Activated naive CD4-positive, alpha-beta T cell treated with anti-CD3 and anti-CD28 coated beads, Interleukin-2, amount 10 ng/mL, durations not matched to agents 7 days and 5 days (primary cell): ENCODE measurements at regions not wholly inside any gene's neighbourhood (a gene's known extent, or its start where the extent isn't known, plus 50 kb on each side); places are given as distances from the start of the nearest gene placed in this dataset.

Experiments
- CTCF ChIA-PET: fragments of 350-600 bp; sonication (Branson Sonifier 250); formaldehyde crosslinking; loops from one replicate; lab custom pipeline; 2021; ENCODE audit warnings: antibody characterized with exemption; lab: Charles Lee
- DNase-seq: peaks from one replicate; pipeline ENCODE4 v3.0.0-alpha.2; 2020
- H3K27ac Mint-ChIP-seq: one replicate; pipeline ENCODE4 v1.8.0; 2021; ENCODE audit warnings: mild to moderate bottlenecking, moderate library complexity, mixed read lengths
- H3K27me3 Mint-ChIP-seq: one replicate; pipeline ENCODE4 v1.8.0; 2021; ENCODE audit warnings: mild to moderate bottlenecking, mixed read lengths
- H3K36me3 Mint-ChIP-seq: one replicate; pipeline ENCODE4 v1.8.0; 2021; ENCODE audit warnings: mixed read lengths
- H3K4me1 Mint-ChIP-seq: one replicate; pipeline ENCODE4 v1.8.0; 2021; ENCODE audit warnings: mixed read lengths
- H3K4me3 Mint-ChIP-seq: one replicate; pipeline ENCODE4 v1.8.0; 2021; ENCODE audit warnings: mild to moderate bottlenecking, moderate library complexity, mixed read lengths
- H3K9me3 Mint-ChIP-seq: one replicate; pipeline ENCODE4 v1.8.0; 2021; ENCODE audit warnings: mixed read lengths

DNA sequence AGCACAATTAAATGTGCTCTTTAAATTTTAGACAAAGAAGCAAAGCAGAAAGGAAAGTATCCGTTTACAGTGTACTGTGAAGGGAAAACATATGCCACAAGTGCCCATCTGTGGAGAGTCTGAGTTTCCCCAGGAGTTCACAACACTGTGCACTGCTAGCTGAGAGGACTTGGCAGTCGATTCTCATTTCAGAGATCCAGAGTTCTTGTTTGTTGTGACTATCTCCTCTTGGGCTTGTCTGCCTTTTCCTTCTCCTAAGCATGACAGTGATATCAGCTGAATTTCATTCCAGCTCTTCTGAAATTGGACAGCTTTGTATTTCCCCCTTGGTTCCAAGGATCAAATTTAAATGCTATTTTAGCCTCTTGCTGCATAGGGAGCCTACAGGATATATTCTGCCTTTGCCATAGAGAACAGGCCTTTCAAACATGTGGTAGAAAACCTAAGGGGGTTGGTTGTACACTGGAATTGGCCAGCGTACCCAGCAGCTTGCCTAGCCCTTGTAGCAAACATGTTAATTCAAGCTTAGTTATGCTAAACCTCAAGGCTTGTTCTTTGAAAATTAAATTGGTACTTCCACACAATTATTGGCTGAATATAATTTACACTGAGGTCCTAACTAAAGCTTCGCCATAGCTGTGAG lies 259.2 kb upstream of the NOVA1 start:
- no peaks in the 10 kb centered on the region for H3K27me3 Mint-ChIP-seq
- H3K9me3 Mint-ChIP-seq: peaks cover 16% of the 10 kb centered on the region
- CTCF ChIA-PET: no interaction called here

GRCh38 chr14:26859483-26859882 lies 261.6 kb upstream of the NOVA1 start:
- no peak for DNase-seq
- Mint-ChIP-seq H3K27ac (no peak overlapping the region), H3K4me3 (no peak overlapping the region), H3K9me3 (peaks cover 10% of the 10 kb centered on the region), H3K27me3 (no peaks in the 10 kb centered on the region), H3K4me1 (no peaks in the 10 kb centered on the region), H3K36me3 (no peaks in the 10 kb centered on the region)
- CTCF ChIA-PET: no interaction called here

More for the DNA sequence above, 259.2 kb upstream of the NOVA1 start:
- no peaks in the 10 kb centered on the region for H3K36me3 Mint-ChIP-seq
- H3K4me3 Mint-ChIP-seq: no peak overlapping the region
- DNase-seq: no peak
- no peak overlapping the region for H3K27ac Mint-ChIP-seq
- H3K4me1 Mint-ChIP-seq: no peaks in the 10 kb centered on the region

DNA sequence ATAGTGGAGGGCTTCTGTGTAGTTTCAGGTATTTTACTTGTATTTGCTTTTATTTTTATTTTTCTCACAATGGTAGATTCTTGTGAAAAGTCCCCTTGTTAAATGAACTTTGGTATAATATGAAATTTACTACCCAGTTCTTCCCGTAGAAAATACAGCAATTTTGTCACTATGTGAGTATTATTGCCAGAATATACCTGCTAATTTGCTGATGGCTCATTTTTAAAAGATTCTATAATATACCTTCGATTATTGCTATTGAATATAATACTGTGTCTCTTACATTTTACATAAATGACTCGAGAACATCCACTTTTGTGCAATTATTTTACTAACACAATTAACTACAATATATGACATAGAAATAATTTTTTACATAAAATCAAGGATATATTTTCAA lies 262.3 kb upstream of the NOVA1 start:
- Mint-ChIP-seq H3K4me1 (no peaks in the 10 kb centered on the region), H3K27ac (no peak overlapping the region), H3K4me3 (no peak overlapping the region), H3K9me3 (peaks cover 9% of the 10 kb centered on the region), H3K27me3 (no peaks in the 10 kb centered on the region), H3K36me3 (no peaks in the 10 kb centered on the region)
- DNase-seq: no peak
- CTCF ChIA-PET: no interaction called here

DNA sequence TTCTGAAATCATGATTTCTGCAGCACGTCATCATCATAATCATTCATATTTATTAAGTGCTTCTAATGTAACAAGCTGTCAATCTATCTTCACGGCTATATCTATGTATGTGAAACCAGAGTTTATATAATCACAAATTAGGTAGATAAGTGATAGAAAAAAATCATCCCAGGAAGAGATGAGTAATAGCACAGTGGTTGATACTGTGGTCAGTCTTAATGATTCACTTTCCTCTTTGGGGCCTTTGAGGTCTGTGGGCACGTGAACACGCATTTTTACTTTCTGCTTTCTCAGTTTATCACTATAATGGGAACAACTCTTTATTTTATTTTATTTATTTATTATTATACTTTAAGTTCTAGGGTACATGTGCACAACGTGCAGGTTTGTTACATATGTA lies 265.9 kb upstream of the NOVA1 start:
- Mint-ChIP-seq H3K36me3 (no peaks in the 10 kb centered on the region), H3K27ac (no peak overlapping the region), H3K27me3 (no peaks in the 10 kb centered on the region), H3K4me1 (no peaks in the 10 kb centered on the region), H3K9me3 (peaks cover 9% of the 10 kb centered on the region), H3K4me3 (no peak overlapping the region)
- CTCF ChIA-PET: no interaction called here
- no peak for DNase-seq

DNA sequence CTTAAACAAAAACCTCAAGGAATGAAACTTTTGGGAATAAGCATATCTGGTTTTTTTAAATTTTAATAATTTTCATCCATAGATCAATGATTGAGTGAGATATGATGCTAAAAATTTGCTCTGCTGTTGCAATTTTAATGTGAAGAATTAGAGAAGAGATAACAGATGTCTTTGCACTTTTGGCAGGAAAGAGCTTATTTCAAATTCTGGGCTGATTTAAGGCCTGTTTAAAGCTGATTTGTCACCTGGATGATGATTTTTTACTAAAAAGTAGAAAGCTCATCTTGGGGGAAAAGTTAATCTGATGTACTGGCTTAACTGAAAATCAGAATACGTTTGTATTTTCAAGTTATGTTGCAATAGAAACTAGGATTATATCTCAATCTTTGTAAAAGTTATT lies 268.9 kb upstream of the NOVA1 start:
- H3K4me1 Mint-ChIP-seq: no peaks in the 10 kb centered on the region
- H3K36me3 Mint-ChIP-seq: no peaks in the 10 kb centered on the region
- no peaks in the 10 kb centered on the region for H3K27me3 Mint-ChIP-seq
- H3K9me3 Mint-ChIP-seq: peaks cover 14% of the 10 kb centered on the region
- DNase-seq: no peak
- no peak overlapping the region for H3K27ac Mint-ChIP-seq
- CTCF ChIA-PET: no interaction called here
- H3K4me3 Mint-ChIP-seq: no peak overlapping the region

DNA sequence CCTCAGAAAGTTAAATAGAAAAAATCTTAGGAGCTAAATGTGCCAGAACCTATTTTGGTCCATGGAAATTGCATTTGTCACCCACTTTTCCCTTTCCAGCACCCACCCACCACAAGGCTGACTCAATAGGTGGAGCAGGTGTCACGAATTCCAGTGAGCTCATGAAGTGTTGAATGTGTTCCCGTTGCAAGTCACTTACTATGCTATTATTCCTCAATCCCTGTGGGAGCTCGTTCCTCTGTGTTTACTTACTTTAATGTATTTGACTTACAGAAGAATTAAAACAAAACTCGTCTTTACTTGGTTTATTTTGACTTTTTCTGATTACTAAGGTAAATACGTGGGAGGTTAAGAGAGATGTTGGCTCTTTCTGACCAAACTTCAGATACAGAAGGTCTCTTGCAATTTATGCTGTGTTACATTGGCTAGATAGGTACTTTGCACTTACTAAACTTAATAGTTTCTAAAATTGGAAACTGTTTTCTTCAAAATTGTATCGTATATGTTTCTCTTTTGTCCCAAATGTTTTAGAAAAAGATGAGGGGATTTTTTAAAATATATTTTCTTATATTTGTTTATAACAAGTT lies 269.4 kb upstream of the NOVA1 start:
- no peaks in the 10 kb centered on the region for H3K27me3 Mint-ChIP-seq
- CTCF ChIA-PET: no interaction called here

DNA sequence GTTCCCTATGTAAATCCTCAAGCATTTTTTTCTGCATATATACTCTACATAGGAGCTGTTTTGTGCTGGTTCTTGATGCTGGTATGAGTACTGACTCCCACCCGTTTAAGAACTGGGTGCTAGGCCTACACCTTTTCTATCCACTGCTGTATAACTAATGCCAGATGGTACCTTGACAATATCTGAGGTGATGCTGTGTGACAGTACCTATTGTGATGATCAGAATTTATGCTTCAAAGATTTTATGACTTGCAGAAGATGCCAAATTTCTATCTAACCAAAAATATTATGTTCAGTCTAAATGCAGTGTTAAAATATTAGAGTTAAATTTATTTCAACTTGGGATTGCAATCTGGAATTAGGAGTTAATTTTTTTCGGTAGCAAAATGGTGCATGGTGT lies 272.3 kb upstream of the NOVA1 start:
- no peak for DNase-seq
- Mint-ChIP-seq H3K36me3 (no peaks in the 10 kb centered on the region), H3K4me1 (no peaks in the 10 kb centered on the region), H3K9me3 (peaks cover 17% of the 10 kb centered on the region), H3K4me3 (no peak overlapping the region), H3K27ac (no peak overlapping the region), H3K27me3 (no peaks in the 10 kb centered on the region)
- CTCF ChIA-PET: no interaction called here

More for the DNA sequence above, 269.4 kb upstream of the NOVA1 start:
- no peaks in the 10 kb centered on the region for H3K36me3 Mint-ChIP-seq
- no peak overlapping the region for H3K4me3 Mint-ChIP-seq
- H3K9me3 Mint-ChIP-seq: peaks cover 14% of the 10 kb centered on the region
- no peak for DNase-seq
- no peaks in the 10 kb centered on the region for H3K4me1 Mint-ChIP-seq
- H3K27ac Mint-ChIP-seq: no peak overlapping the region

- H3K27ac Mint-ChIP-seq: no peak overlapping the region
- no peak for DNase-seq
- CTCF ChIA-PET: no interaction called here
- H3K27me3 Mint-ChIP-seq: no peaks in the 10 kb centered on the region
- no peaks in the 10 kb centered on the region for H3K4me1 Mint-ChIP-seq
- H3K36me3 Mint-ChIP-seq: no peaks in the 10 kb centered on the region
- H3K4me3 Mint-ChIP-seq: no peak overlapping the region
- peaks cover 17% of the 10 kb centered on the region for H3K9me3 Mint-ChIP-seq
These were observed 273.1 kb upstream of the NOVA1 start for GRCh38 chr14:26870722-26871617.

DNA sequence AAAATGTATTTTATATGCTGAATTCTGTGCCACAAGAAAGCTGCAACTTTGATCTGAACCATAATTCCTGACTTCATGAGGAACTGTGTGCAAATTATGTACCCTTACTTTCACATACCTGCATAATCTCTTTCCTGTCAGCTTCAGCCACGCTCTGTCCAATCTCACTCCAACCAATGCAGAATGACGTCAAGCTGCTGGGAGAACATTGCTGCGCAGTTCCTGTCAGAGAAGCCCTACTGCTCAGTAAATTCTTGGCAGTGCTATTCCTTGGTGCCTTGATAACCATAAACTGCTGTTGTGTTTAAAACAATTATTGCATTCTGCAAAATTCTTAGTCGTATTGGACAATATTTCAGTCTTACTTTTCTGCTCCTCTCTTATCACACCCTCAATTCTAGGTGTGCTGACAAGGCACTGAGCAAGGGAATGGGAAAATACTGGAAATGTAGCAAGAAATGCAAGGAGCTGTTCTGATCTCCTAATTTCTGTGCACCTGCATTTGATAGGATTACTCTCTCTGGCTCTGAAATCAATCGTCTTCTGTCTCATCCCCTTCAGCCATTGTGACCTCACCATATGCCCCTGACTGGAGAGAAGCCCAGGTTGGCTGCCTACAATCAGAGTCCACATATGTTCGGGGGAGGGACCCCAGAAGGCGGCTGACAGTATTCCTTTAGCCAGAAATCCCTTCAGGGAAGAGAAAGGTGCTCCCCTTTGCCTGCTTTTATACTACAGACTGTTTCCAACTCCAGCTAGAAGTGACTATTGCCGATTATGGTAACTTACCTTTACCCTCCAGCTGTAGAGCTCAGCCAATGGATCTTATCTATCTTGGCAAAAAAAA lies 274.9 kb upstream of the NOVA1 start:
- DNase-seq: no peak
- Mint-ChIP-seq H3K4me3 (no peak overlapping the region), H3K27me3 (no peaks in the 10 kb centered on the region), H3K4me1 (no peaks in the 10 kb centered on the region), H3K9me3 (peaks cover 14% of the 10 kb centered on the region), H3K27ac (no peak overlapping the region), H3K36me3 (no peaks in the 10 kb centered on the region)
- CTCF ChIA-PET: no interaction called here

DNA sequence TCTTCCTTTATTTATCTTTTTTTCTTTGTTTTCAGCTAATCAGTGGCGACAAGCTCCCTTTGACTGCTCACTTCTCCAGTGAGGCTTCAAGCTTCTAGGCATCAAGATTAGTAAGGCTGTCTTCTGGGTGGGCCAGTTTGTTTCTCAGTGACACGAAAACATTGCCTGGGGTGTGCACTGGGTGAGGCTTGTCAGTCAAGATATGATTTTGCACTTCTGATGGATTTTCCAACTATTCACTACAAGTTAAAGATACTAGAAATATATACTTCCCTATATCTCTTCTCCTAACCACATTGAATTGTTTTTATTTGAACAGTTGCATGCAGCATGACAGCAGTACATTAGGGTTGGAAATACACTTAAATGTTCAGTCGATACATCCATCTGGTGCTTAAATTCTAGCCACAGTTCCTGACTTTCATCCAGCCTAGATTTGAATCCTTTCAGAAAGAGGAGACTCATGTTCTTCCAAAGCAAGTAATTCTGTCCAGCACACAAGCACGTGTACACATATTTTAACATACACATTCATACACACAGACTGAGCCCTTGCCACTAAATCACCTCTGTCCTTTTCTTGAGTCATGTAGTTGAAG lies 275.6 kb upstream of the NOVA1 start:
- Mint-ChIP-seq H3K4me3 (no peak overlapping the region), H3K36me3 (no peaks in the 10 kb centered on the region), H3K27ac (no peak overlapping the region), H3K9me3 (peaks cover 14% of the 10 kb centered on the region), H3K27me3 (no peaks in the 10 kb centered on the region), H3K4me1 (no peaks in the 10 kb centered on the region)
- CTCF ChIA-PET: no interaction called here
- no peak for DNase-seq

DNA sequence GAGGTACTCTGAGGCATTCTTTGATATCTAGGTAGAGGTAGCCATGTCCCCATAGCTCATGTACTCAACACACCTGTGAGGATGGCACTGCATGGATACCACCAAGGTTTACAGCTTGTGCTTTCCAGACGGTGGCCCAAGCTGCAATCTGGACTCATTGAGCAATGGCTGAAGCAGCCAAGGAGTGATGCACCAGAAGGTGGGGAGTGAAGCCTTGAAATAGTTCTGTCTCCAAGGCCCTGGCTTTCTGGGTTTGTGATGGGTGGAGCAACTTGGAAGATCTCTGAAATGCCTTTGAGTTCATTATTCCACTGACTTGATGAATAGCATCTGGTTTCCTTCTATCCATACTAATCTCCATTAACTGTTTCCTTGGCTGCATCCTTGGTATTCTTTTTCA lies 290.0 kb upstream of the NOVA1 start:
- peaks cover 17% of the 10 kb centered on the region for H3K9me3 Mint-ChIP-seq
- CTCF ChIA-PET: no interaction called here

GRCh38 chr14:26888592-26888991 lies 290.8 kb upstream of the NOVA1 start:
- no peaks in the 10 kb centered on the region for H3K4me1 Mint-ChIP-seq
- no peak for DNase-seq
- no peaks in the 10 kb centered on the region for H3K27me3 Mint-ChIP-seq
- H3K27ac Mint-ChIP-seq: no peak overlapping the region
- CTCF ChIA-PET: no interaction called here
- no peak overlapping the region for H3K4me3 Mint-ChIP-seq
- H3K36me3 Mint-ChIP-seq: no peaks in the 10 kb centered on the region
- peaks cover 14% of the 10 kb centered on the region for H3K9me3 Mint-ChIP-seq

More for the DNA sequence above, 290.0 kb upstream of the NOVA1 start:
- H3K27me3 Mint-ChIP-seq: no peaks in the 10 kb centered on the region
- H3K4me3 Mint-ChIP-seq: no peak overlapping the region
- H3K36me3 Mint-ChIP-seq: no peaks in the 10 kb centered on the region
- H3K27ac Mint-ChIP-seq: no peak overlapping the region
- no peaks in the 10 kb centered on the region for H3K4me1 Mint-ChIP-seq
- DNase-seq: no peak

- DNase-seq: no peak
- H3K4me1 Mint-ChIP-seq: no peaks in the 10 kb centered on the region
- no peaks in the 10 kb centered on the region for H3K27me3 Mint-ChIP-seq
- no peak overlapping the region for H3K27ac Mint-ChIP-seq
- CTCF ChIA-PET: interaction anchor here (0.8 kb wide), 1 partner anchor 9 kb away, joined by 3 read pairs; no protein-coding TSS in a partner anchor
- no peaks in the 10 kb centered on the region for H3K36me3 Mint-ChIP-seq
- H3K4me3 Mint-ChIP-seq: no peak overlapping the region
- peaks cover 8% of the 10 kb centered on the region for H3K9me3 Mint-ChIP-seq
These were observed 298.6 kb upstream of the NOVA1 start for GRCh38 chr14:26896447-26896846.

DNA sequence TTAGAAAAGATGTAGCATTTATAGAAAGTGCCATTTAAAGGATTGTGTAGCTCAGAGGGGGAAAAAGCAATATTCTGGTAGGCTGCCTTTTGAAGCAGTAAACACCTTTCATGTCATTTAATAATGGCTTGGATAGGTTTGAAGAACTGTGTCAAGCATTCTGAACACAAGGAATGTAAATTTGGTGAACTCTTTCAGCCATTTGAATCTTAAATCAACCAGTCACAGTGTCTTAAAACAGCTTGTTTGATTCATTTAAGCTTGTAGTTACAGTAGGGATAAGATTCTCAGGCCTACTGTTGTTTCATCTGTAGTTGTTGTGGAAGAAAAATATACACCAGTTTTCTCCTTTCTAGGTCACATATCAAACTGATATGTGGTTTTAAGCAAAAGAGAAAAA lies 299.4 kb upstream of the NOVA1 start:
- Mint-ChIP-seq H3K36me3 (no peaks in the 10 kb centered on the region), H3K4me3 (no peak overlapping the region), H3K4me1 (no peaks in the 10 kb centered on the region), H3K27me3 (no peaks in the 10 kb centered on the region), H3K9me3 (peaks cover 8% of the 10 kb centered on the region), H3K27ac (no peak overlapping the region)
- no peak for DNase-seq
- CTCF ChIA-PET: no interaction called here
